Pancreas (tissue), 10 donors: ENCODE measurements at regions not wholly inside any gene's neighbourhood (a gene's known extent, or its start where the extent isn't known, plus 50 kb on each side); places are given as distances from the start of the nearest gene placed in this dataset.

Source experiments
- ATAC-seq, 4 donors: fragments of 200-7000 bp; cut with Tn5 transposase; one replicate each; pipeline versions ENCODE4 v1.8.0 to v1.9.1; 2020; ENCODE audit warnings: mild to moderate bottlenecking in 4 of 4, moderate library complexity in 4 of 4
- DNase-seq, 6 donors: peaks; one replicate each; pipeline ENCODE4 v3.0.0-alpha.2; 2020
- FAIRE-seq: peaks from 2 replicates; lab custom pipeline; 2012; peaks lifted over from hg19 to GRCh38; lab: Jason Lieb, UNC
- H3K27ac ChIP-seq, 4 donors: fragments of 200-600 bp; sonication (generic); 1 replicate in 3 of 4; 2 replicates in 1 of 4; pipeline versions ENCODE4 v1.5.0 to v1.8.0; 2020
- H3K27me3 ChIP-seq, 4 donors: fragments of 200-600 bp; one replicate each; pipeline ENCODE4 v1.8.0; 2021
- H3K36me3 ChIP-seq, 3 donors: fragments of 200-600 bp; sonication (generic) in 1 of 3; one replicate each; pipeline versions ENCODE4 v1.5.0 to v1.8.0; 2020 to 2021
- H3K4me1 ChIP-seq, 3 donors: fragments of 200-600 bp; one replicate each; pipeline ENCODE4 v1.8.0; 2021
- H3K4me3 ChIP-seq, 4 donors: fragments of 200-600 bp; sonication (generic) in 2 of 4; one replicate each; pipeline versions ENCODE4 v1.5.0 to v1.8.0; 2020 to 2021
- H3K9me3 ChIP-seq, 4 donors: fragments of 200-600 bp; one replicate each; pipeline ENCODE4 v1.8.0; 2021
- CTCF ChIP-seq, 4 donors: fragments of 200-600 bp; sonication (generic) in 3 of 4; IDR thresholded peaks; one replicate each; pipeline versions ENCODE4 v1.5.0 to v1.8.0; 2021; ENCODE audit warnings: antibody characterized with exemption in 4 of 4
- WGBS, 2 donors: extraction: QIAGEN DNeasy Blood & Tissue Kit; methylation state at CpG; one replicate each; pipeline ENCODE4 v1.1.7; 2013; 5-methylcytosine and 5-hydroxymethylcytosine counted together
- intact Hi-C, 3 donors: fragments of 100-400 bp; cut with DNase I; formaldehyde crosslinking; loops; one replicate each; pipeline versions ENCODE4 v1.11.1 to v1.14.2; 2022
- donor health status: healthy with polysubstance abuse.
- donor health status: DM: no; HTN: no; CAD: no; lungs with moderate emphysema.
- donor health status: DM: no; HTN: no; CAD: no.
- donor health status: control.
- donor health status: control.
- donor health status: Bipolar disorder and iron deficiency.
- donor health status: DM: yes; HTN: yes; CAD: no.
- donor health status: DM: no; HTN: no; CAD: no.
- donor health status: DM: no; HTN: no; CAD: no.
- donor health status: DM: yes; HTN: yes; CAD: no.

GRCh38 chr3:153829606-153830170 is 291.5 kb upstream of the ARHGEF26 start:
- no peak for ATAC-seq
- no peak for FAIRE-seq
- TF ChIP-seq CTCF (IDR thresholded peaks at IDR 0.05): no peak

GRCh38 chr3:153830552-153830951 is 290.6 kb upstream of the ARHGEF26 start:
- intact Hi-C loops: no loop called here
- no peak overlapping the region for H3K4me3 ChIP-seq
- ATAC-seq (no peak), FAIRE-seq (no peak), DNase-seq (no peak)
- H3K27me3 ChIP-seq: no peaks in the 10 kb centered on the region
- no peak for TF ChIP-seq CTCF (IDR thresholded peaks at IDR 0.05)
- no peak overlapping the region for H3K27ac ChIP-seq
- no peaks in the 10 kb centered on the region for H3K36me3 ChIP-seq
- H3K9me3 ChIP-seq: no peaks in the 10 kb centered on the region
- 3 to 14% methylated on average over 1 of the region's 1 CpG for WGBS, 2 donors
- H3K4me1 ChIP-seq: peaks cover 0 to 8% (median 0%) of the 10 kb centered on the region in 3 donors

More at GRCh38 chr3:153829606-153830170, 291.5 kb upstream of the ARHGEF26 start:
- no peak for DNase-seq
- intact Hi-C loops: no loop called here
- no peaks in the 10 kb centered on the region for H3K9me3 ChIP-seq
- no peak overlapping the region for H3K4me3 ChIP-seq
- H3K4me1 ChIP-seq: peaks cover 0 to 8% (median 0%) of the 10 kb centered on the region in 3 donors
- H3K36me3 ChIP-seq: no peaks in the 10 kb centered on the region
- no peaks in the 10 kb centered on the region for H3K27me3 ChIP-seq
- WGBS, 2 donors: 74 to 83% methylated on average over 2 of the region's 2 CpGs
- no peak overlapping the region for H3K27ac ChIP-seq

- ATAC-seq: no peak
- no peak overlapping the region for H3K27ac ChIP-seq
- FAIRE-seq: no peak
- 43 to 66% methylated on average over 3 of the region's 3 CpGs for WGBS, 2 donors
- TF ChIP-seq CTCF (IDR thresholded peaks at IDR 0.05): no peak
- H3K27me3 ChIP-seq: no peaks in the 10 kb centered on the region
- intact Hi-C loops: no loop called here
- H3K4me1 ChIP-seq: peaks cover 0 to 6% (median 0%) of the 10 kb centered on the region in 3 donors
- no peak for DNase-seq
- H3K36me3 ChIP-seq: no peaks in the 10 kb centered on the region
- H3K9me3 ChIP-seq: no peaks in the 10 kb centered on the region
- no peak overlapping the region for H3K4me3 ChIP-seq
Measured at GRCh38 chr3:153835540-153835939, 285.6 kb upstream of the ARHGEF26 start.

- H3K27ac ChIP-seq: no peak overlapping the region
- TF ChIP-seq CTCF (IDR thresholded peaks at IDR 0.05): no peak
- 83 to 91% methylated on average over 1 of the region's 1 CpG for WGBS, 2 donors
- no peaks in the 10 kb centered on the region for H3K9me3 ChIP-seq
- FAIRE-seq: no peak
- H3K4me1 ChIP-seq: no peaks in the 10 kb centered on the region
- intact Hi-C loops: no loop called here
- no peak overlapping the region for H3K4me3 ChIP-seq
- H3K27me3 ChIP-seq: no peaks in the 10 kb centered on the region
- ATAC-seq: no peak
- no peaks in the 10 kb centered on the region for H3K36me3 ChIP-seq
- DNase-seq: no peak
Measured at GRCh38 chr3:153840487-153840886, 280.7 kb upstream of the ARHGEF26 start.

GRCh38 chr3:153843994-153844393 is 277.2 kb upstream of the ARHGEF26 start:
- no peaks in the 10 kb centered on the region for H3K27me3 ChIP-seq
- no peak for ATAC-seq
- H3K4me1 ChIP-seq: no peaks in the 10 kb centered on the region
- H3K9me3 ChIP-seq: no peaks in the 10 kb centered on the region
- intact Hi-C loops: no loop called here
- TF ChIP-seq CTCF (IDR thresholded peaks at IDR 0.05): no peak
- no peak for DNase-seq
- H3K4me3 ChIP-seq: no peak overlapping the region
- no peaks in the 10 kb centered on the region for H3K36me3 ChIP-seq
- no peak for FAIRE-seq
- no peak overlapping the region for H3K27ac ChIP-seq
